HG03460 (cell line): ENCODE measurements at regions not wholly inside any gene's neighbourhood (a gene's known extent, or its start where the extent isn't known, plus 50 kb on each side); places are given as distances from the start of the nearest gene placed in this dataset.
"Not testable (repeated sequence)": the region's sequence is repeated elsewhere in the genome, so short reads cannot be mapped to it uniquely, and the experiment has no call there.

Experiments used
- ATAC-seq: cut with Tn5 transposase; IDR thresholded peaks from one replicate; pipeline ENCODE4 v1.9.1; 2021; ENCODE audit not compliant: unreplicated experiment

DNA sequence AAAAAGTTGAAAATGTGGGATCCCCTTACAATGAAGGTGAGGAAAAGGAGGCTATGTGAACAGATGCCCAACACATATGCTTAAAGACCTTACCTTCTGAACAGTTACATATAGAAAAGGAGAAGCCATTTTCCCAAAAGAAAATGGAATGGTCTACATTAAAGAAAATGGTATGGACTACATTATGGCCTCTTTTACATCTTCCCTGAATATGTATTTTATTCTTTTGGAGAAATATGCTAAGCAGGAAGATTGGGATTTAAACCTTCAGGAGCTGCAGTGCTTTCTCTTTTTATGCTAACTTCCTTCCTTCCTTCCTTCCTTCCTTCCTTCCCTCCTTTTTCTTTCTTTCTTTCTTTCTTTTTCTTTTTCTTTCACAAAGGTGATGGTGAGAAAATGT lies 155.4 kb downstream of the SEC23IP start:
- ATAC-seq: no peak

DNA sequence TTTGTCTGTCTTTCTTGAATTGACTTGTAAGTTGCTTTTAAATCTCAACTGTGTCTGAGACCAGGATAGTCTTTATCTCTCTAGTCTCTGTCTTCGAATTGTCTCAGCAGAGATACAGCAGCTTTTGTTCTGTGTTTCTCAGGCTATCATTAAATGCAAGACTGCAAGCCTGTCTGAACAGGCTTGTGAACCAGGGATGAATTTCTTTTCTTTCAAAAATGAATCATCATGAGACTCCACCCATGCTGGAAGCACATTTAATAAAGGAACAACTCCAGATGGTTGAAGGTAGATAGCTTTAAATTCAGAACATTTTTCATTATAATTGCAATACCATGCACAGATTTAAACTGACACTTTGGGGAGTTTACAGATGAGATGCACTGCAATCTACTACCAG lies 155.9 kb downstream of the SEC23IP start:
- no peak for ATAC-seq

DNA sequence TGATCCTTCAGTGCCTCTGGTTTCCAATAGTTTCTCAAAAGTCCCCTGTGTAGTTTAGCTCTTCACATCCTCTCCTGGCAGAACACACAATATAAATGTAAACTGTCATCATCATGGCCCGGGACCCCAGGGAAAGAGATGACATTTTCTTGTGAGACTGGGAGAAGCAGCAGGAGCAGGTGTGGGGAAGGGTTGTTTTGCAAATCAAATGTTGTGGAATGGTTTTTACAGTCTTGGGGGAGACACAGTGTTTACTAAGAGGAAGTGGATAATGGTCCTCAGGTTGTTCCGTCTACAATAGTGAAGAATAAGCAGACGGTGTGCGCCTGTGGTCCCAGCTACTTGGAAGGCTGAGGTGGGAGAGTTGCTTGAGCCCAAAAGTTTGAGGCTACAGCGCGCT lies 159.1 kb downstream of the SEC23IP start:
- no peak for ATAC-seq

DNA sequence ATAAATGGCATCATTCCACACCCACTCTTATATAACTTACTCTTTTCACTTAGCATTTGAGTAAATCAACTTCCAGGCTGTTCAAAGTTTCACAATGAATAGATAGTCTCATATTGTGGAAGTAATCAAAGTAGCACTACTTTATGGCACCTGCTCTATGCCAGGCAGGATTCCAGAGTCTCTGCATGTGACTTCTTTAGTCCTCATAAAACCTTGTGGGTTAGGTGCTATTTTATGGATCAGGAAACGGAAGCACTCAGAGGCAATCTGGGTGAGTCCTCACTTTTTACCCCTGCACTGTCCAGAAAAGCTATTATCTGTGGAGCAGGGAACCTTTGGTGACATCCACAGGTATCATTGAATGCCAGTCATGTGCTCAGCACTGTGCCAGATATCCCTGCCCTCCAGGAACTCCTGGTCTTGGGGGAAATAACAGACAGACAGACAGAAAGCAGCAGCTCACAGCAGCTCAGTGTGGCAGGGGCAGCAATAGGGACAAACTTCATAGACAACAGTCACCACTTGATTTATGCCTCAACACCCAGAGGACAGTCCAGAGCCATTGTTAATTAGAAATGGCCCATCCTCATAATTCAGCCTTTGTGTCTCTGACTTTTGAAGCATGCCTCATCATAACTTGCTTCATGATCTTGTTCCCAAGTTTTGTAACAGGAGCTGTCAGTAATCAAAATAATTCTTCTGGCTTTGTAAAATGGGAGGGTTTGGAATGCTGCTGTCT lies 160.6 kb downstream of the SEC23IP start:
- no peak for ATAC-seq

DNA sequence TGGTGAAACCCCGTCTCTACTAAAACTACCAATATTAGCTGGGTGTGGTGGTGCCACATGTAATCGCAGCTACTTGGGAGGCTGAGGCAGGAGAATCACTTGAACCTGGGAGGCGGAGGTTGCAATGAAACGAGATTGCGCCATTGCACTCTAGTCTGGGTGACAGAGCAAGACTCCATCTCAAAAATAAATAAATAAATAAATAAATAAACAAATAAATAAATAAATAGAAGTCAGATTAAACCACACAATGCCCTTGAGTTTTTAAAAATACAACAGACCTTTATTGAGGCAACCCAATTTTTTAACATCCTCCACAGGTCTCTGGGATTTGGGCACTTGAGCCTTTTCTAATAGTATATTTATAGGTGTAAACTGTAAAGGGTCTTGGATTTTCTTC lies 167.3 kb downstream of the SEC23IP start:
- not testable (repeated sequence) for ATAC-seq

DNA sequence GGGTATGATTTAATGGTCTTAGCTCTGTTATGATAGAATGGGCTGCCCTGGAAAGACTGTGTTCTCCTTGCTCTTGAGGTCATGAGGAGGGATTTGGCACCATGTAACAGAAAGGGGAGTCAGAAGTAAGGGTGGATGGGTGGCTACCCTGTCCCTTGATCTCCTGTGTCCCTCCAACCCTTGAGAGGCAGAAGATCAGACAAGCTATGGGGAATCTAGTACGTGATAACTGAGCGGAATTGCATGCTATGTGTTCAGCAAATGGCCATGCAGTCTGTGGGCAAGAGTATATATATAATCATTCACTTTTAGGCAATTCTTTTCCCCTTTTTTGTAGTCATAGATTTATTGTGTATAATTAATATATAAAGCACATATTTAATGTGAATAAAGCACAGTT lies 174.9 kb downstream of the SEC23IP start:
- ATAC-seq: no peak

DNA sequence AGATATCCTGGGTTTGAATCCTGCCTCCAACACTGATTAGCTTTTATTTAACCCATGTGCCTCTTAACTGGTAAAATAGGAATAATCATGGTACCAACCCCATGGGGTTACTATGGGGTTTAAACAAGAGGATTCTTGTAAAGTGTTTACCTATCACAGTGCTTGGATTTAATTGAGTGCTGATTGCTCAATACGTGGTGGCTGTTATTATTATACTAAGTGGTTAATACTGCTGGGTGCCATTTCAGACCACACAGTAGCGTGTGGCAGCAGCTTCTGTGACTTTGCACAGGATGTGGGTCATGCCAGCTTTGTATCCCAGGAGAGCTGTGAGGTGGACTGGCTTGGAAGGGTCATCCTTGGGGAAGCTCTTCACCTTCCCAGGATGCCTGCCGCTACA lies 177.2 kb downstream of the SEC23IP start:
- no peak for ATAC-seq

DNA sequence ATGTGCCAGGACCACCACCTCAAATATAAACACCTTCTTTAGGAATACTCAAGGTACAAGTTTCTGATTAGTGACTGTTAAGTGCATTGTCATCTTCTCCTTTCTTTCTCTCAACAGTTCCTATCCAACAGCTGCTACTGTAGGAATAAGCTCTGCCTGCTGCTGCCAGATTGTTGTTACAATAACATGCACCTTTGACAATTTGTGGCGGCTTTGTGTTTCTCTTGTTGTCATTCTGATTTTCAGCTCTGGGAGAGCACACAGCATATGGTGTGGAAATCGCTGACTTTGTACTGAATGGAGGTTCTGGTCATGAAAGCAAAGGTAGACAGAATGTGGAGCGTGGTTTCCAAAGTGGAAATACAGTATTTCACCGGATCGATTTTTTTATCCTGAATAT lies 182.8 kb downstream of the SEC23IP start:
- ATAC-seq: no peak

DNA sequence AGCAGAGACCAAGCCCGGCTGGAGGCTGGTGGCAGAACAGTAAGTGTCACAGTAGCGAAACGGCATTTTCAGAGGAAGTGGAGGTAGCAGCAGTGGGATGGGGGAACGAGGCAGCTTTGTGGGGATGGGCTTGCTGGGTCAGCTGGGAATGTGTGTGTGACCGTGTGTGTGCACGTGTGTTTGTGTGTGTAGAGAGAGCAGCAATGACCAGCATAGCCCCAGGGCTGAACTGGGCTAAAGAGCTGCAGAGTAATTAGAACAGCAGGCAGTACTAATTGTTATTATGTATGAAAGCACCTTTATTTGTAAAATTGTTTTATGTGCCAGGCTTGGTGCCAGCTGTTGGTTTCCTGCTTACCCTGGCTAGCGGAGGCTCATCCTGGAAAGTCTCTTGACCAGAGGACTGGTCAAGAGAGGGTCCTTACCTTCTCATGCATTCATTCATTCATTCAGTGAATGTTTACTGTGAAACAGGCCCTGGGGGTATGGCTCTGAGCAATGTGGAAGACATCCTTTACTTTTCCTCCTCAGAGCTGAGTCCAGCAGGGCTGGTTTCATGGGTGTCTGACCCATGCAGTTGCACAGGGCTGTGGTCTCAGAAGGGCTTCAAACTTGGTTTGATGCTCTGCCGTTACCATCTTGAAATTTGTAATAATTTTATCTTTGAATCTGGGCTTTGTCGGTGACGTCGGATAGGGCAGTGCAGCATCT lies 184.6 kb downstream of the SEC23IP start:
- no peak for ATAC-seq

DNA sequence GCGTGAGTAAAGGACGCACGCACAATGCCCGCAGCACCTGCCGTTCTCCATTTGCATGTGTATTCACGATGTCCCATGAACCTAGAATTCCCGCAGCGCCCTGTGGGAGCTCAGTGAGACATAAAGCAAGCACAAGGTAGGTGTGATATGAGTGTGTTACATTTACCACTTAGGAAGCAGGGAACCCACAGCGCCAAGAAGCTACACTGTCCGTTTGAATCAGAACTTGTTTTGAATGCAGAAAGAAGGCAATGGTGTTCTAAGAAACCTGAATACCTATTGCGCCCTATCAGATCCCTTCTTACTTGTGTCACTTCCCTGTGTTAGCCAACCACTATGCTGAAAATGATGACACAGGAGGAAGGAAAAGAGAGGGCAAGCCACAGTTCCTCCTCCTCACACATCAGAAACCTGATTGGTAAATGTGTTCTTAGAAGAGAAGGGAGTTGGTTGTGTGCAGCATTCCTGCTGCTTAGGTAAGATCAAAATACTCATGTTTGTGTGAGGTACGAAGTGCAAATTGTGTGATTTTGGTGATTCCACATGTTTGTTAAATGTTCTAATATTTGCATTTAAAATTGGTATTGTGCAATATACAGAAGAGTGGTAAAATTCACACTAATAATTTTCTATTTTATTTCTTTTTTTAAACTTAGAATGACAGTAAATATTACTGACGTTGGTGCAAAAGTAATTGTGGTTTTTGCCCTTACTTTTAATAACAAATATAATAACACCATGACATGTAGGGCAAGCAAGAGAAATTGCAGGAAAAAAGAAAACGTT lies 185.4 kb downstream of the SEC23IP start:
- no peak for ATAC-seq

DNA sequence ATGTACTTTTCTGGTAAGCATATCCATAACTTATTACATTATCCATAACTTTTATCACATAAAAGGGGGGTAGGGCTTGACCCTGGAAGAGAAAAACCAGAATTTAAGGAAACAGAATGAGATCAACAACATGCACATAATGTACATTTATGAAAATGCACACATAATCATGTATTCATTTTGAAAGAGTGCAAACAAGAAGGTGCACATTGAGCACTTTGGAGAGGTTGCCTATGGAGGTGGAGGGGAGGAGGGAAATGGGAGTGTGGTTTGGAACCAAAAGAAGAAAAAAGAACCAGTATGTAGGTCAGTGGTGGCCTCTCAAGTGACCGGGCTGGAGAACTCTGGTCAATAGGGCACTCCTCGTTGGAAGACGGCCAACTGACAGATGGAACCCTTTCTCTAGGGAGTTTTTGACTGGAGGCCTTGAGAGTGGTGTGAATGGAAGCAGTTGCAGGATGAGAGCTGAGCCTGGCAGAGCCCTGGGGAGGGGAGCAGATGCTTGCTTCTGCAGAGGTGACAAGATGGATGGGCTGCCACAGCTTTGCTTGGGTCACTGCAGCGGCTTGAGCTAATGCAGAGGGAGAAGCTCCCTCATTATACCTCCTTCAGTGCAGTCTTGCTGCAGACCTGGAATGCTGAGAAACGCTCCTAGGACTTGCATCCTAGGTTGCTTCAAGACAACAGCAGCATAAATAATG lies 192.7 kb downstream of the SEC23IP start:
- ATAC-seq: no peak

DNA sequence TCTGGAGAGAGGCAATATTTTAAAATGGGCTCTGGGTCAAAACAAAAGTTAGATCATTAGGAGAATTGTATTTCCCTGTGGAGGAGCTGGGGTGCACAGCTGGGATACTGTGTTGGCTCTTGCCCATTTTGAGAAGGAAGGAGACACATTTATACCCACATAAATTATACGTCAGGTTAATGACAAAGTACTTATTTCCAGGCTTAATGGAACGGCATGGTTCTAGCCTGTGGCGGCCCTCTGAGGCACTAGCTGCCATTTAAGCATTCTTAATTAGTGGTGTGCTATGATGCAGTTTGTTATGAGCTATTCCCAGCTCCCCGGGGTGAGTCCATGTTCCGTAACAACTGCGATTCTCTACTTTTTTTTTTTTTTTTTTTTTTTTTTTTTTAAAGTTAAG lies 193.5 kb downstream of the SEC23IP start:
- no peak for ATAC-seq

DNA sequence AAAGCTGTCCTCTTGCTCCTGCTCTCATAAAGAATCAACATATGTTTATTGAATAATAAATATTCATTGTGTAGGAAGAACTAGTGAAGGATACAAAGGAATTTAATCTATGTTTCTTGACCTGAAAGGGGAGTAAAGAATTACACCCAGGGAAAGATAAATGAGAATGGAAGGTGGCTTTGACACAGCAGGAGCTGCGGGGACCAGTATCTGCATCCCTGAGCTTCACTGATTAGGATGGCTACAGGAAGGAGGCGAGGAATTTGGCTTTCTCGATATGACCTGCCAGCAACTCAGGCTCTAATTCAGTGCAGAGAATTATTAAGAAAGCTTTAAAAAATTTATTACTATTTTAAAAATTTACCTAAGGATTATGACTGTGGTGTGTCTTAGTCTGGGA lies 194.6 kb downstream of the SEC23IP start:
- no peak for ATAC-seq

DNA sequence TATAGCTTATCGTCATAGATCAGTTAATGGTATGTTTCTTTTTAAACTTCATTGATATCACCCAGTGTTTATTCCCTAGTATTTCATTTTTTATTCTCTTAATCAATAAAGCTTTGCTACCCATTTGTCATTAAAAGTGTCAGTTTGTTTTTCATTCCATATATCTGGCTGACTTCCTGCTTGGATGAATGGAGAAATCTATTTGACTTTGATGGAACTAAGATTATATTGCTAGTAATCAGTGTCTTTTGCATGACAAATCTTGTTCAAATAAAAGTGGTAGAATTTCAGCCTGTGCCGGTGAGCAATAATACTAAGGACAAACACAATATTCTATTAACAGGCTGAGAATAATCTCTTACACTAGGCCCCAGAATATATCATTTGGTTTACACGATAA lies 203.3 kb downstream of the SEC23IP start:
- no peak for ATAC-seq

DNA sequence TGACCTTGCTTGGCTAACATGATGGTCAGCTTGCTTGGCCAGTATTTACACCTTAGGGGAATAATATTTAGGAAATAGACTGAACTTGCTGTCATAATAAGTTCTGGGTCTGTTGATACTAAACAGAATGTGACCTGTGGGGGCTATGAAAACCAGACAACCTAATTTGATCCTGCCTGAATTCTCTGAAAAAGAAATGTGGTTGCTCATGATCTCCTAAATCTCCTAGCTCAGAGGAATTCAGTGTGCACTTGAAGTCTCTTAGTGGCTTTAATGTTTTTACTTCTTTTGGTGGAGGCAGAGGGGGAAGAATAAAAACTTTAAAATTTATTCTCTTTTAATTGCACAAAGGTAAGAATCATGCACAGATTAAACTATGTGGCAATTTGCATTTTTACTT lies 205.2 kb downstream of the SEC23IP start:
- ATAC-seq: no peak

DNA sequence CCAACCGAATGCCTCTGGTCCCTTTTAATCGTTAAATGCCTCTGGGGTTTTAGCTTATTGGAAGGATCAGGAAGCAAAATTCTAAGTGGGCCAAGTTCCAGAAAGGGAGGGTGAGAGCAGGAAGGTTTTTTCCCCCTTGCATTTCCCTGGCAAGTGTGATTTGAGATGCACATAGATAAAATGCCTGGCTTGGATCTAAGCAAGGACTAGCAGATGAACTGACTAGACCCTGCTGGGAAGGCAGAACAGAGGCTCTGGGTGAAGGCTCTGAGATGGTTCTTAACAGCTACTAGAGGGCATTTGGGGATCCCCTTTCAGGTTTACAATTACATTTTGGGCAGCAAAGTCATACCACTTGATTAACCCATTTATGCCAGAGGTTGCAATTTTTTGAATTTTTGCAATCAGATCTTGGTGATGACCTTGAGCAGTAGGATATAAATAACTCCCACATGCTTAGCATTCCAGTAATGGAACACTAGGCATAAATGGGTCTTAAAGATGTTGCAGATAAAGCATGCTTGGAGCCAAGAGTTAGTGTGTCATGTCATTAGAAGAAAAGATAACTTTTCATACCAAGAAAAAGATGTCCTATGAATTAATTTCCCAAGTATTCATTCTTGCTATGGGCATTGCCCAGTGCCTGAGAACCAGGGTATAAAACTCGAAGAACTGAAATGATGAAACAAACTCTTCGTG lies 205.9 kb downstream of the SEC23IP start:
- no peak for ATAC-seq

DNA sequence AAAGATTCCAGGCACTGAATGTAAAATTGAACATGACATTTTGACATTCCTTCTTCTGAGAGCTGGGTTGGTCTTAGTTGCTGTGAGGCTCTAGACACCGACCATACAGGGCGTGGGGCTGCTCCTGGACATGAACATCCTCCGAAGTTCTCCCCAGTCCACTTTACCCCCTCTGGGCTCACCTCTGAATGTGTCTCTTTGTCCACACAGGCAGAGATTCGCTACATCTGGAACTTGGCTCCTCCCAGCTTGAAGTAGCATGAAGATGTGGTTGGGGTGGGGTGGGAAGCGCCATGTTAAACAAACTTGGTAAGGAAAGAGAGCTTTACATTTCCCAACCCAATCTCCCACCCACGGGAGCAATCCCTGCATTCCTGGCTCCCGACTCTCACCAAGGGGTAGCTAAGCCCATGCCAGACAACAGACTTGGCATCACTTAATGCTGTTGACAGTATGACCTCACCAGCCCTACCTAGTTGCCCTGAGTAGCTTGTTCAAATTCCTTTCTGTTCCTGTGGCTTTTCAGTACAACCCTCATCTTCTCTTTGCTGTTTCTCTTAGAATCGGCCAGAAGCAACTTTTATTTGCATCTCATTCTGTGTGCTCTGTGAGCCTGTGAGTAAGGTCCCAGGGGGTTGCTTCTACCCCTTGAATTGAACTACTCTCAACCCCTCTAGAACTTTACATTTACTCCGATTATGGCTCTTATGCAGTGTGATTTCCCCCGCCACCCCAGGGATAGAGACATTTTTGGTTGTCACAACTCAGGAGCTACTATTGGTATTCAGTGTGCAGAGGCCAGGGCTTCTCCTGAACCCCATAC lies 211.4 kb downstream of the SEC23IP start:
- ATAC-seq: no peak

DNA sequence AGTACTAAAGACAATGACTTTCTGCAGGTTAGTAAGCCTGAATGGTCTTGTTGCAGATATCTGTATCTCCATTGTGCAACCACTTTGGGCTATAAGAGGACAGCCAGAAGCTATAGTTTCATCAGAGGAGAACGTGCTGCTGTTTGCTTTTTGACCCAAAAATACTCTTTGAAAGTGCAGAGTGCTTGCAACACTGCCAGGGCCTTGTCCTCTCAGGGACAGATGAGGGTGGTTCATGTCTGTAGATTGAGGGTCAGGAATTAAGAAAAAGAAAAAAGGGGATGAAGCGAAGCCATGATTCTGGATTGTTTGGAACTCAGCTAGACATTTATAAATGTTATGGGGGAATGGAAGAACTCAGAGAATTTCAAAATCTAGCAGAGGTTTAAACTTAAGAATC lies 212.5 kb downstream of the SEC23IP start:
- no peak for ATAC-seq

DNA sequence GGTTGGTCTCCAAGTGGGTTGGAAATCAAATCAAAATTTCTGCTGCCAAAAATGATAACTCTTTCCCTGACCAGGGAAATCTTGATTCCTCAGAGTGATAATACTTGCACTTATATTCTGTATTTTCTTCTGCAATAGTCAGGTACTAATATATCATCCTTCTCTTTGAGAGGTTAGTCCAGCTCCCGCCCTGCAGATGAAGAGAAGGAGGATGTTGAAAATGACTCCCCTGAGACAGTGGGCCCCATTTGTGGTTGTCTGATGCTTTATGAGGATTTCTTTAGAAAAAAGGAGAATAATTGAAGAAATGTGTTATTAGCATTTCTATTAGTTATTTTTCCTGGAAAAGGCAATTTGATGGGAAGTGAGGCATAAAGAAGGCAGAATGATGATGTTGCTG lies 213.0 kb downstream of the SEC23IP start:
- ATAC-seq: no peak

DNA sequence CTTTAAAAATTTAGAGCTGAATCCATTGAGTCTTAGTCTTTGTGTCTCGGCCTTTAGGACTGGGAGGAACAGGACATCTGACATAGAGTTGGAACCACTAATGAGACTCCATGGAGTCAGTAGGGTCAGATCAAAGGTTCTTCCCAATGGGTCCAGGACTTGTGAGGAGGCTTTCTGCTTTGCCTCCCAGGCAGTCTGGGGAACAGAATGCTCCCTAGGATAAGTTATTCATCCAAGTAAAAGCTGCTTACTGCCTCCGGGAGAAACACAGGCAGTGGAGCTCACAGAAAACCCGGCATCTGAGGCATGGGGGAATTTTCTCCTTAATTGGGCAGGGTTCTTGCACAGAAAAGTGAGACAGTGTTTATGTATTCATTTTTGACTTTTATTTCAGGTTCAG lies 216.4 kb downstream of the SEC23IP start:
- no peak for ATAC-seq
